Keratinocyte (primary cell): ENCODE measurements at regions not wholly inside any gene's neighbourhood (a gene's known extent, or its start where the extent isn't known, plus 50 kb on each side); places are given as distances from the start of the nearest gene placed in this dataset.

Experiments used
- DNase-seq: peaks from one replicate; pipeline ENCODE4 v3.0.0-alpha.2; 2011; ENCODE audit warnings: low read depth, missing footprints, low spot score
- FAIRE-seq: peaks from 2 replicates; lab custom pipeline; 2011; peaks lifted over from hg19 to GRCh38; lab: Jason Lieb, UNC
- H2AFZ ChIP-seq: 2 replicates; pipeline ENCODE4 v1.6.0; 2012; ENCODE audit warnings: low read length, control low read depth, inconsistent platforms; ENCODE audit not compliant: control insufficient read depth
- H3K27ac ChIP-seq: 2 replicates; pipeline ENCODE4 v1.5.1; 2011; ENCODE audit warnings: low read length; ENCODE audit not compliant: control insufficient read depth, insufficient read depth
- H3K27me3 ChIP-seq: 3 replicates; pipeline ENCODE4 v1.6.0; 2011; ENCODE audit warnings: low read length; ENCODE audit not compliant: control insufficient read depth, insufficient read depth; ENCODE audit errors: extremely low read depth
- H3K36me3 ChIP-seq, 2 experiments: 2 replicates in 1 of 2; 3 replicates in 1 of 2; pipeline ENCODE4 v1.5.1; 2011; ENCODE audit warnings: low read length in 2 of 2, mild to moderate bottlenecking in 1 of 2; ENCODE audit not compliant: control insufficient read depth in 2 of 2, insufficient read depth in 2 of 2; ENCODE audit errors: extremely low read depth in 1 of 2
- H3K4me1 ChIP-seq: 3 replicates; pipeline ENCODE4 v1.5.1; 2011; ENCODE audit warnings: low read length; ENCODE audit not compliant: control insufficient read depth, insufficient read depth; ENCODE audit errors: extremely low read depth
- H3K4me2 ChIP-seq: 3 replicates; pipeline ENCODE4 v1.6.0; 2011; ENCODE audit warnings: low read depth, low read length; ENCODE audit not compliant: control insufficient read depth, insufficient read depth; ENCODE audit errors: extremely low read depth
- H3K4me3 ChIP-seq, 3 experiments: fragments of 200-600 bp in 1 of 3; sonication (generic) in 1 of 3; 2 replicates in 2 of 3; 3 replicates in 1 of 3; pipeline ENCODE4 v1.5.1; 2011 to 2016; ENCODE audit warnings: low read length in 3 of 3, mild to moderate bottlenecking in 3 of 3, control low read depth in 2 of 3, inconsistent platforms in 1 of 3, low read depth in 1 of 3, mixed read lengths in 1 of 3, mixed run types in 1 of 3, moderate library complexity in 1 of 3; ENCODE audit not compliant: control insufficient read depth in 2 of 3, insufficient read depth in 2 of 3; ENCODE audit errors: extremely low read depth in 1 of 3
- H3K79me2 ChIP-seq: 2 replicates; pipeline ENCODE4 v1.6.0; 2012; ENCODE audit warnings: low read length; ENCODE audit not compliant: control insufficient read depth, insufficient read depth
- H3K9ac ChIP-seq: 3 replicates; pipeline ENCODE4 v1.6.0; 2011; ENCODE audit warnings: low read length; ENCODE audit not compliant: control insufficient read depth, insufficient read depth; ENCODE audit errors: extremely low read depth
- H3K9me1 ChIP-seq: 3 replicates; pipeline ENCODE4 v1.6.0; 2011; ENCODE audit warnings: low read length; ENCODE audit not compliant: control insufficient read depth, insufficient read depth; ENCODE audit errors: extremely low read depth
- H3K9me3 ChIP-seq: 2 replicates; pipeline ENCODE4 v1.5.1; 2012; ENCODE audit warnings: low read depth, low read length; ENCODE audit not compliant: control insufficient read depth
- H4K20me1 ChIP-seq: 3 replicates; pipeline ENCODE4 v1.6.0; 2011; ENCODE audit warnings: low read length; ENCODE audit not compliant: control insufficient read depth, insufficient read depth; ENCODE audit errors: extremely low read depth
- CTCF ChIP-seq, 3 experiments: IDR thresholded peaks in 1 of 3; conservative IDR thresholded peaks in 1 of 3; optimal IDR thresholded peaks in 1 of 3; 2 replicates in 2 of 3; 3 replicates in 1 of 3; pipeline versions ENCODE3 to v1.5.1; 2011; ENCODE audit warnings: low read length in 3 of 3, mild to moderate bottlenecking in 3 of 3, moderate library complexity in 2 of 3, control low read depth in 1 of 3, inconsistent platforms in 1 of 3; ENCODE audit not compliant: insufficient read depth in 2 of 3; ENCODE audit errors: extremely low read depth in 1 of 3
- EZH2 ChIP-seq: IDR thresholded peaks from one replicate; pipeline ENCODE4 v1.6.1; 2012; ENCODE audit warnings: inconsistent platforms, mild to moderate bottlenecking, low read length, moderate library complexity
- dilution Hi-C: fragments of 300-500 bp; cut with MboI; formaldehyde crosslinking; loops from one replicate; pipeline ENCODE4 v1.7.0; 2020; ENCODE audit warnings: low sequenced_read_pairs; ENCODE audit not compliant: extremely low pct_ligation_motif_present

DNA sequence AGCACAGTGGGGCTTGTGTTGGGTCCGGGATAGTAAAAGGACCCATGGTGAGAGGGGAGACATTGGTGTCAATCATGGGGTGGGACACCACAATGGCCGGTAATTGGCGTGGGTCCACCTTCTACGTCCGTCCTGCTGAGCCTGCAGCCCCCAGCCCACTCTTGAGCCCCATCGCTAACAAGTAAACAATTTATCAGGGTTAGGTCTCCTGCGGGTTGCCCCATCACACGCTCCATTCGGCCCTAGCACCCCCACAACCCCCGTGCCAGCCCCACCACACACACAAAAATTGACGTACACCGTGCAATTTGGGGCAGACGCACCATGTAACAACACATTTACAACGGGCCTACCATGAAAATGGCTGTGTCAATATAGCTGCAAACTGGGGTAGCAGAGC lies 86.5 kb upstream of the HTATIP2 start:
- Histone ChIP-seq H3K4me2 (no peak overlapping the region), H3K9me1 (no peaks in the 10 kb centered on the region), H3K36me3 (no peaks in the 10 kb centered on the region), H3K9ac (no peak overlapping the region), H3K4me3 (no peak overlapping the region), H3K9me3 (no peaks in the 10 kb centered on the region), H2AFZ (no peak overlapping the region), H3K27ac (no peak overlapping the region), H4K20me1 (no peaks in the 10 kb centered on the region), H3K79me2 (no peaks in the 10 kb centered on the region), H3K27me3 (peaks cover 4% of the 10 kb centered on the region), H3K4me1 (no peaks in the 10 kb centered on the region)
- no peak for TF ChIP-seq CTCF (optimal IDR thresholded peaks at IDR 0.05 in 1 of 3, IDR thresholded peaks at IDR 0.05 in 1 of 3, conservative IDR thresholded peaks at IDR 0.05 in 1 of 3; ENCODE audit: extremely low read depth in 1 of 3, insufficient read depth in 2 of 3, low read length in 3 of 3)
- no peak for TF ChIP-seq EZH2
- dilution Hi-C loops, result no loop called here
- no peak for FAIRE-seq
- DNase-seq, result no peak

GRCh38 chr11:20275987-20276965 lies 87.2 kb upstream of the HTATIP2 start:
- Histone ChIP-seq H3K79me2 (no peaks in the 10 kb centered on the region), H3K27me3 (peaks cover 4% of the 10 kb centered on the region), H2AFZ (no peak overlapping the region), H3K9me3 (no peaks in the 10 kb centered on the region), H3K27ac (no peak overlapping the region), H3K9me1 (no peaks in the 10 kb centered on the region), H3K9ac (no peak overlapping the region), H4K20me1 (no peaks in the 10 kb centered on the region), H3K4me2 (no peak overlapping the region), H3K36me3 (no peaks in the 10 kb centered on the region), H3K4me1 (no peaks in the 10 kb centered on the region), H3K4me3 (no peak overlapping the region)
- TF ChIP-seq EZH2 (no peak), CTCF (optimal IDR thresholded peaks at IDR 0.05 in 1 of 3, IDR thresholded peaks at IDR 0.05 in 1 of 3, conservative IDR thresholded peaks at IDR 0.05 in 1 of 3; ENCODE audit: extremely low read depth in 1 of 3, insufficient read depth in 2 of 3, low read length in 3 of 3) (no peak)
- DNase-seq (no peak), FAIRE-seq (no peak)
- dilution Hi-C loops, result no loop called here
